Activated CD8-positive, alpha-beta memory T cell treated with anti-CD3 and anti-CD28 coated beads, Interleukin-2, amount 50 U/mL, for 1 hour (primary cell): ENCODE measurements at regions not wholly inside any gene's neighbourhood (a gene's known extent, or its start where the extent isn't known, plus 50 kb on each side); places are given as distances from the start of the nearest gene placed in this dataset.
"Not testable (repeated sequence)": the region's sequence is repeated elsewhere in the genome, so short reads cannot be mapped to it uniquely, and the experiment has no call there.

Experiments used
- DNase-seq: peaks from one replicate; pipeline ENCODE4 v3.0.0-alpha.2; 2020; ENCODE audit errors: extremely low read depth

DNA sequence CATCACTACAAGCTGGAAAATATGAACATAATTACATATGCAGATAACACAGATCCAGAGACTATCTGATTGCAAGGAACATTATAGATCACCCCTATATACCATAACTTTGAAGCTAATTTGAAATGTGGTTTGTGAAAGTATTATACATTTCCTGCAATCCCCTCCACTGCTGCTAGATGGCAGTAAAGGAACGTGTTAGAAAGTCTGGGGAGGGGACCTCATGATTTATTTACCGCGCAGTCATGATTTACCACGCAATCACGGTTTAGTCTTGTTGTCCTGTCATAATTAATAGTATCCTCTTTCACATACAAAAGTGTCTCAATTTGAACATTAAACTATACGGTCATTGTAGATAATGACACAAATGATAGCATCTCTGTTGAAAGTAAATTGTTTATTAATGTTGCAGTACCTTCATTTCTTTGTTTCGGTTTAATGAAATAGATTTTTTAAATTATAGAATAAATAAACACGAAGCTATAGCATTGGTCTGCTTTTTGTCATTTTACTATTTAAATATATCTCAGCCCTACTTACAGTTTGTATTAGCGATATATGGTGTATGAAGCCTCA is 145.3 kb upstream of the PRSS1 start:
- DNase-seq = no peak

DNA sequence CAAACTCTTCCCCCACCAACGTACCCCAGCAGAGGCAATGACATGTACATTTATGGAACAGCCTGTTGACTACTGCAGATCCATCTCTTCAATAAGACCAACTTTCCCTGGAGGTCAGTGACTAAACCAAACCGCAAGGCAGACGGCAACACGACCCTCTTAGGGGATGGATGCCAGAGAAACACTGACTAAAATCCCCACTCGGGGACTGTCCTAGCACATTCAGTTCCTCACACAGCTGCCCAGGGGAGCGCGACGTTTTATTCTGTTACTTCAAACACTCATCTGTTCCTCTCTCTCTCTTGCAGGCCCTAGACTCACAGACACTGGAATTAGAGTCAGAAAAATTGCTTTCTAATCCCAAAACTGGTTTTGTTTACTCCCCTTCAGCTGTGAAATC is 146.5 kb upstream of the PRSS1 start:
- no peak for DNase-seq

DNA sequence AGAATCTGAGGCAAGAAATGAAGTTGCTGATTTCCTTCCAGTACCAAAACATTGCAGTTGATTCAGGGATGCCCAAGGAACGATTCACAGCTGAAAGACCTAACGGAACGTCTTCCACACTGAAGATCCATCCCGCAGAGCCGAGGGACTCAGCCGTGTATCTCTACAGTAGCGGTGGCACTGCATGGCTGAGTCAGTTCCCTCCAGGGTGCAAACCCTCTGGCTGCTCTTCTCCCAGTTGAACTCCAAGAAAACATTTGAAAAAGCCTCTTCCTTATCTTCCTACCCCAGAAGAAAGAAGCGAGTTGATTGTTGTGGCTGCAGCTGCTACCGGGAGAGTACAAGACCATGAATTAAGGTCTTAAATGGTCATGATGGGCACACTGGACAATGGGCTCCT is 147.1 kb upstream of the PRSS1 start:
- DNase-seq = no peak

DNA sequence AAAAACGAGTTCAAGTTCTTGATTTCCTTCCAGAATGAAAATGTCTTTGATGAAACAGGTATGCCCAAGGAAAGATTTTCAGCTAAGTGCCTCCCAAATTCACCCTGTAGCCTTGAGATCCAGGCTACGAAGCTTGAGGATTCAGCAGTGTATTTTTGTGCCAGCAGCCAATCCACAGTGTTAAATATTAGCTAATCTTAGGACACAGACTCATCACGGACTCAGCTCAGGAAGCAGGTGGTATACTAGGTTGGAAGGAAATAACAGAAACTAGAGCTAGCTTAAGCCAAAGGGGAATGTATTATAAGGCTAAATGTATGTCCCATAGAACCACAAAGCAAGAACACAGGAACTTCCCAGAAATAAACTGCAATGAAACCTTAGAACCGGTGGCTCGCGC is 151.0 kb upstream of the PRSS1 start:
- no peak for DNase-seq

DNA sequence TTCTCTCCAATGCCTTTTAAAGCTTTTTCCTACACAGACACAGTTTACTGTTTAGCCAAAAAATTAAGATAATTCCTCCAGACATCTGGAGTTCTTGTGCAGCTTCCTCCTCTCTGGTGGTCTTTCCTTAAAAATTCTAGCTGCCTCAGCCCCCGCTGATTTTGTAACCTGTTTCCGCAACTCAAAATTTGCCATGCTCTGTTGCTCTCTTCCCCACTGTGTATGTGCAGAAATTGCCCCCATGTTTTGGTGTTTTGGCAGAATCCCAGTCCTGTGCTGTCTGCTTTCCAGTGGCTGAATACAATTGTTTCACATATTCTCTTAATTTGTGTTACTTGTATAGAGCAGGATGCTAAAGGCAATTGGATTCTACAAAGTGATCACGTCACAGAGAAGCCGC is 151.7 kb upstream of the PRSS1 start:
- DNase-seq = no peak

DNA sequence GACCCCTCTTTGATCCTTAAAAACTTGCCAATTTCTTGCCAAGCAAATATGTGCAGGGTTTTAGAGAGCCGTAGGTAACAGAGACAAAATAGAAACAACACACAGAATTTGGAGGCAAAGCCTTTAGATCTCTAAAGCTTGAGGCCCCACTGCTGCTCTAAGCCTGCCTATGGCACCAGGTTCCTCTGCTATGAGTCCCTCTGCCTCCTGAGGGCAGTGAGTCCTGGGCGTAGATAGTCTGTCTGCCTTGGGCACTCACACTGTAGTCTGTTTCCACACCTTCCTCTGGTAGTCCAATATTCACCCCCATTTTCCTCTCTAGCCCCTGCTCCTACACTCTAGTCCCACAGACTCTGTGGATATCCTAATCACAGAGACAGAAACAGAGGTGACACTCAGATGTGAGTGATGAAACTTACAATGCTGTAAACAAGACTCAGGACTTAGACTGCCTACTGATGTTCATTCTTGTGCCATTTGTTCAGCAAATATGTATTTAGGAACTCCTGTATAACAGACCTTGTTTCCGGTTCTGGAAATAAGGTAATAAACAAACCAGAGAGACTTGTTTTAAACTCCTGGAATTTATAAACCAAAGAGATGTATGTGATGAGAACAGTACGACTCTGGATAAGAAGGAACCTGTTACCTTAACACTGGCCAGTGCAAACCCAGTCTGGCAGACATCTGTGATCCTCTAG is 153.3 kb upstream of the PRSS1 start:
- DNase-seq = no peak

DNA sequence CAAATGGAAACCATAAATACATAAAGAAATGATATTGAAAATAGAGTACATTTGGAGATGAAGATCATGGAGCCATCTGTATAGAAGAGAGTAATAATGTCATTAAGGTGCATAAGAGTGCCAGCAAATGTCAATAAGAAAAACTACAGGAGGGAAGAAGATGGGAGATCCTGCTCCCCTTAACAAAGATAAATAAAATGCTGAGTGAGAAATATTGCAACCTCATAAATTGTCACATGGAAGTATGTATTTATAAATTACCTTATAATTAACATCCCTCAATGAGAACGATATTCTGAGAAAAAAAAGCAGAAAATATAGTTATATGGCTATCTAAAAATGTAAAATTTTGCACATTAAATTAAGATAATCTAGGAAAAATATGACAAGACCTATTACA is 155.2 kb upstream of the PRSS1 start:
- DNase-seq = no peak

DNA sequence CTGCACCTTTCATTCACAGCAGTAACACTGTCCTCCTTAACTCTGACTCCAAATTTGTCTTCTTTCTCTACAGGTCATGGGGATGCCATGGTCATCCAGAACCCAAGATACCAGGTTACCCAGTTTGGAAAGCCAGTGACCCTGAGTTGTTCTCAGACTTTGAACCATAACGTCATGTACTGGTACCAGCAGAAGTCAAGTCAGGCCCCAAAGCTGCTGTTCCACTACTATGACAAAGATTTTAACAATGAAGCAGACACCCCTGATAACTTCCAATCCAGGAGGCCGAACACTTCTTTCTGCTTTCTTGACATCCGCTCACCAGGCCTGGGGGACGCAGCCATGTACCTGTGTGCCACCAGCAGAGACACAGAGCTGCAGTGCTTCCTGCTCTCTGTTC is 156.2 kb upstream of the PRSS1 start:
- DNase-seq = no peak

DNA sequence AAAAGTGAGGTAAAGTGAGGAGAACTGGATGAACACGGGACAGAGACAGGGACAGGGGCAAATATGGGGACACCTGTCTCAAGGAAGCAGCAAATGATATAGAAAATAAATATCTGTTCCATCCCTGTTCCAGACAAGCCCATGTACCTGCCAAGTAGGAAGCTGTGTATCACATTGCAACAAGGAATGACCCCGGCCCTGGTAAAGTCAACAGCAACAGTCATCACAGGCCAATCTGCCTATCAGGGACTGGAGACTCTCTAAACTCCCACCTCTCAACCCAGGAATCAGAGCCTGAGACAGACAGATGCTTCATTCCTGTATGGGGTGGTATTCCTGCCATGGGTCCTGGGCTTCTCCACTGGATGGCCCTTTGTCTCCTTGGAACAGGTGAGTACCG is 156.6 kb upstream of the PRSS1 start:
- DNase-seq = no peak

DNA sequence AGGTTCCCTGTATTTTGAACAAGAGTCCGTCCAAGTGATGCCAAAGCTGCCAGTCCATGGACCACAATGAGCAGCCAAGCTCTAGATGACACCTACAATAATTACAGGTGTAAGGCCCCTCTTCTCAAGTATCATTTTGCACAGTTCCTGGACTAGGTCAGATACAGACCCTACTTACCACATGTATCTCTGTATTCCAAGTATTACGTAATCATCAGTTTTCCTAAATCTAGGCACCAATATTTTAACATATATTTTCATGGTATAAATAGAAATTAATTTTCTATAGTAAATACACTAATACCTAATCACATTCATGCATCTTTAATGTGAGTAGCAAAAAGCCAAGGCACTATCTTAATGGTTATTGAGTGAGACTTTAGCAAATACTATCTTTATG is 157.0 kb upstream of the PRSS1 start:
- no peak for DNase-seq

DNA sequence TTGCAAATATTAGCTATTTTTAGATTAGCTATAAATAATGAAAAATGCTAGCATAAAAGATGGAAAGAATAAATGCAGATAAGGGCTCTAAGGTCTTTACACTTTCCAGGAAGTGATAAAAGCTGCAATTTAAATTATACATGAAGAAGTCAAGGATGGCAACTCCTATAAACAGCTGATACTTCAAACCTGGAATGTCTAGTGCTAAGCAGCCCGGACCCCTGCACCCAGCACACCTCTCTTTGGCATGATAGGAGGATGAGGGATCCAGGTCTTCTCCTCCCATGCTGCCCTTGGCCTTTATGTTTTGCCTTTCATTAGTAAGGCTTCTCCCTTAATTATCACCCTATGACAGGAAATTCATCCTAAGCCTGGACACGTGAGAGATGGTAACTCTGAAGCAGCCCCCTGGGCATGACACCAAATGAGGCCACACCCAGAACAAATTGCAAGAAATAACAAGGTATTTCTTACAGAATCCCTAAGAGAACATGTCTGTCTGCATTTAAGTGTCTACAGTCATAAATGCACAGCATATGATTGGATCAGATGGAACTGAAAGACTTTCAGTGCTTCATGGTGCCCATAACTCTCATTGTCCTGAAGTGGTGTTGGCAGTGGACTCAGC is 158.3 kb upstream of the PRSS1 start:
- DNase-seq = no peak

DNA sequence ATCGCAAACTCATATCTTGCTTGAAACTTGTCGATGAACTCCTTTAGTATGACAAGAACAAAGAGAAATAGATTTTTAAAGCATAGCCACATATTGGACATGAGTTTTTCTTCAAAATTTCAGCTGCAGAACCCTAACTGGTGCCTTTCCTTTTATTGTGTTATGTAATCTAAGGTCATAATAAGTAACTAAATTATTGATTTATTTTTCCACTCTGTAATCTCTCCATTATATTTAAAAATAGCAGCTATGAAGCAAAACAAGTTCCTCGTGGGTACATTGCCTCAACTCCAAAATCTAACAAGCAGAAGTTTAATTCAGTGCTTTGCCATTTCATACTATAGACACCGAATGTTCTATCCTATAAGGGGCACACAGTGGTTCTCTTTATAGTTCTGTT is 159.2 kb upstream of the PRSS1 start:
- no peak for DNase-seq

DNA sequence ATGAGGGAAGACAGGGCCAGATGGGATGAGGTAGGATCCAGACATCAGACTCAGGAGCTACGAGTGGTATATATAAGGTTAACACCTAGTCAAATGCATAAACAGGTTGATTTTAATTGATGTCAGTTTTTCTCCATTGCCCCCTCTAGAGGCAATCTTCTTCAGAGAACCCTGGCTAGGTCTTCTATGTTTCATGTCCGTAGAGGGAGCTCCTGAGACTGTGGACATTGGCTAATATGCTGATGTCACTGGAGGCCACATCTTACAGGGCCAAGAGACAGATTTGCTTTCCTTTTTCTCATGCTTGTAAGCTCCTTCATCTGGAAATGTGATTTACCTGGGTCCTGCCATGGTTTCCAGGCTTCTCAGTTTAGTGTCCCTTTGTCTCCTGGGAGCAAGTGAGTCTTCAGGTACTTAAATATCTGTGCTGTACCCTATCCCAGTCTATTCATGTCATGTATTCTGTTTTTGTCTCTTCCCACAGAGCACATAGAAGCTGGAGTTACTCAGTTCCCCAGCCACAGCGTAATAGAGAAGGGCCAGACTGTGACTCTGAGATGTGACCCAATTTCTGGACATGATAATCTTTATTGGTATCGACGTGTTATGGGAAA is 161.6 kb upstream of the PRSS1 start:
- DNase-seq = no peak

DNA sequence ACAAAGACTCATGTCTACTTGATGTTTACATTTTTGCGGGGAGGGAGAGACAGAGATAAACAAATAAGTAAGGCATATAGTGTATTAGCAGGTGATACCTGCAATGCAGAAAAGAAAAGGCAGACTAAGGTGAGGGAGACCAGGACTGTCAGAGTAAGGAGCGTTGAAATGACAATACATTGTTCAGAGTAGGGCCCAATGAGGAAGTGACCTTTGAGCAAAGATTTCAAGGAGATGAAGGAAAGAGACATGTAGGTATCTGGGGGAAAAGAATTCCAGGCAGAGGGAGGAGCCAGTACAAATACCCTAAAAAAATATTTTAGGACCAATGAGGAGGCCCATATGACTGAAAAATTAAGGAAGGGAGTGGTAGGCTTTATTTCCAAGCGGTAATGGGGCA is 162.7 kb upstream of the PRSS1 start:
- DNase-seq = no peak

DNA sequence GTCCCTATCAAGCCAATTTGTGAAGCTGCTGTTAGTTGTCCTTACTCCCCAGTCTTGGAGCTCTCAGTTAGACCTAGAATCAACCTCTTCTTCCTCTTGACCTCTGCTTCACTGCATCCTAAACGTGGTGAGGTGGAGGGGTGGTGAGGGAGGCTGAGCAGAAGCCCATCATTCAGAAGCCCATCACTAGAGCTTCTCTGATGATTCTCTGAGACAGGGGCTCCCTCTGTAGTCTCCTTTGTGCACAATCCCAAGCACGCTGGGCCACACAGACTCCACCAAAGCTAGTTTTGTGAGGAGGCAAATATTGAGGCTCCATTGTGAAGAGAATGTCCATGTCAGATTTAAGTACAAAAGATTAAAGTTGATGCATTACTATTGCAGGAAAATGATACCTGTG is 163.8 kb upstream of the PRSS1 start:
- no peak for DNase-seq

DNA sequence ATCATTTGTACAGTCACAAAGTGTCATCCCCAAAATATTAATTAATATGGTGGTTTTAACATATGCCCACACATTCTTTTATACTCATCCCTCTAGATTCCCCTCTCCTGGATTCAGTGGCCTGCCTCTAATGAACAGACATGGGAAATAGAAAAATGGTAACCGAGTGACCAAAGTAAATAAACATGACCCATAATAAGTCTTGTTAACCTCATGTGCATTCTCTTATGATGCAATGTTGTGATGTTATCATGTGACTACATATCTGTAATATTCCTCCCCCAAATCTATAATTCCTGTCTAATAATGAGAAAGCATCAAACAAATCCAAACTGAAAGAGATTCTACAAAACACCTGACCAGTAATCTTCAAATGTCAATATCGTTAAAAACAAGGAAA is 164.5 kb upstream of the PRSS1 start:
- no peak for DNase-seq

DNA sequence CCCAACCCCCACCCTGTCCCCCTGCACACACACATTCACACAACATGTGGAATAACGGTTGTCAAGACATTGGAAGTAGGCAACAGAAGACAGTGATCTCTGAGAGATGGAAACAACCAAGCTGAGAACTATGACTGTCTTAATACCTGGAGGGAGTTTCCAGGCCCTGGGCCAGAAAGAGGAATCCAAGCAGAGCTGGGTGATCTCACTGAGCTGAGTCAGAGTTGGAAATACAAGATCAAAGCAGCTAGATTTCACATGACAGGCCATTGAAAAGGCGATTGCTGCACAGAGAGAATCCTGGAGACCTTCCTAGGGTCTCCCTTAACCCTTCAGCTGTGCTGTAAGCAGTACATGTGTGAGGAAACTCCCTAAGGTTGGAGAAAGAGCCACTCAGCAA is 165.8 kb upstream of the PRSS1 start:
- no peak for DNase-seq

DNA sequence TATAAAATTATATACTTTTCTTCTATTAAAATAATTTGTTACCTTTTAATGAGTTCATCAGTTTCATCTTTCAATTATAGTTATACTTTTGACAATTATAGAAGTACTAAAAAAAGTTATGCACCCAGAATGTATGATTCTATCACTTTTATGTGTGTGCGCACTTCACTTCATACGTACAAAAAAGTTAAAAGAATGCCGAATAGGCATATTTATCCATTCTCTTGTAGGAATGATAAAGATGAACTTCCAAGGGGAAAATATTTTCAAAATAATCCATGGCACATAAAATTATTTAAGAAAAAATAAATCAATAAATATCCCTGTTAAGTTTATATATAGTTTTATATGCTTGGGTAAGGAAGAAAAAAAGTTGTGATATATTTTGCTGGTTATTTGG is 166.9 kb upstream of the PRSS1 start:
- DNase-seq = no peak

DNA sequence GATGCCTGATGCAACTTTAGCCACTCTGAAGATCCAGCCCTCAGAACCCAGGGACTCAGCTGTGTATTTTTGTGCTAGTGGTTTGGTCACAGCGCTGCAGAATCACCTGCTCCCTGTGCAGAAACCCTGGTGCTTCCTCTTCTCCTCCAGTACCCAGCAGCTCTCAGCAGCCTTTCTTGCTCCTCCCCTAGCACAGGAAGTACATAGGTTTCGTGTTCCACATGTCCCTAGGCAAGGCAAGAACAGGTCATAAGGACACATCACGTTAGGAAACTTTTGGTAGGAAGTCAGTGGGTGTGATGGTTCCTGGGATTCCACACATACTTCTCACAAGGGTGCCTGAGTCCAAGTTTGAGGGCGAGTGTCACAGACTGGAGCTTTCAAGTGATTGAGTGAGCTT is 167.9 kb upstream of the PRSS1 start:
- no peak for DNase-seq

DNA sequence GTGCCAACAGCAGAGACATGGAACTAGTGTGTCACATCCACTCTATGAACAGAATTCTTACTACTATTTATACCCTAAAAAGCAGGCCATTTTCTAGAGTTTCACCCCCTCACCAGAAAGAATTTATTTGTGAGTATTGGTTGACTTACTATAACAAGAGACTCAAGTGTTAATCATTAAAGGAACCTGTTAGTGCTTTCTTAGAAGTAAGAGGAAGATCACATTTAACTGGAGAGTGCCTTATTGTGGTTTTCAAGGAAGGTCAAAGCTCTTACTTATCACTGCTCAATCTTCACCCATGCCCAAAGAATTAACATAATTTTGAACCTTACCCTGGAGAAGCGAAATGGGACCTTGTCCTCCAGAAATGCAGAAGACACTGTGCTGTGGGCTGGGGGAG is 169.3 kb upstream of the PRSS1 start:
- no peak for DNase-seq

DNA sequence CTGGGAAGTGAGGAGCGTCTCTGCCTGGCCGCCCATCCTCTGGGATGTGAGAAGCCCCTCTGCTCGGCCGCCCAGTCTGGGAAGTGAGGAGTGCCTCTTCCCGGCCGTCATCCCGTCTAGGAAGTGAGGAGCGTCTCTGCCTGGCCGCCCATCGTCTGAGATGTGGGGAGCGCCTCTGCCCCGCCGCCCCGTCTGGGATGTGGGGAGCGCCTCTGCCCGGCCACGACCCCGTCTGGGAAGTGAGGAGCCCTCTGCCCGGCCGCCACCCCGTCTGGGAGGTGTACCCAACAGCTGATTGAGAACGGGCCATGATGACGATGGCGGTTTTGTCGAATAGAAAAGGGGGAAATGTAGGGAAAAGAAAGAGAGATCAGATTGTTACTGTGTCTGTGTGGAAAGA is 173.9 kb upstream of the PRSS1 start:
- not testable (repeated sequence) for DNase-seq

DNA sequence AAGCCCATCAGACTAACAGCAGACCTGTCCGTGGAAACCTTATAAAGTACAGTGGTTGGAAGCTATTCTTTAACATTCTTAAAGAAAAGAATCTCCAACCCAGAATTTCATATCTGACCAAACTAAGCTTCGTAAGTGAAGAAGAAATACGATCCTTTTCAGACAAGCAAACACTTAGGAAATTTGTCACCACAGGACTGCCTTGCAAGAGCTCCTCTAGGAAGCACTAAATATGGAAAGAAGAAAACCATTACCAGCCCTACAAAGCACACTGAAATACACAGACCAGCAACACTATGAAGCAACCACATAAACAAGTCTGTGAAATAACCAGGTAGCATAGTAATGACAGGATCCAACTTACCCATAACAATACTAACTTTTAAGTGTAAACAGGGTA is 177.7 kb upstream of the PRSS1 start:
- no peak for DNase-seq

DNA sequence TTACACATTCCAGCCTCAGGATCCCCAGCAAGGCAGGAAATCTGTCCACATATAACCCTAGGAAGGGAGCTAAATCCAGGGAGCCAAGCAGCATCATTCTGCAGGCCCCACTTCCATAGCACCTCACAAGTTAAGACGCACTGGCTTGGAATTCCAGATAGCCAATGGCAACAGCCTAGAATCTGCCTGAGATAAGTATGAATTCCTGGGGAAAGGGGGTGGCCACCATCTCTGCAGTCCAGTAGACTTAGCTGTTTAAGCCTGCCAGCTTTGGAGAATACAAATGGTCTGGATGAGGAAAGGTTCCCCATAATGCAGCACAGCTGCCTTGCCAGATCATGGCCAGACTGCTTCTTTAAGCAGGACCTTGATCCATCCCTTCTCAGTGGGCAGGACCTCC is 179.4 kb upstream of the PRSS1 start:
- no peak for DNase-seq
